Common myeloid progenitor, CD34-positive (primary cell): ENCODE measurements at regions not wholly inside any gene's neighbourhood (a gene's known extent, or its start where the extent isn't known, plus 50 kb on each side); places are given as distances from the start of the nearest gene placed in this dataset.
"Not testable (repeated sequence)": the region's sequence is repeated elsewhere in the genome, so short reads cannot be mapped to it uniquely, and the experiment has no call there.

Experiments
- CTCF ChIA-PET: fragments of 350-600 bp; sonication (Branson Sonifier 250); formaldehyde crosslinking; loops from one replicate; lab custom pipeline; 2021; ENCODE audit warnings: antibody characterized with exemption; lab: Charles Lee
- POLR2A ChIA-PET: fragments of 350-600 bp; sonication (Branson Sonifier 250); formaldehyde crosslinking; loops from one replicate; lab custom pipeline; 2021; ENCODE audit warnings: antibody characterized with exemption; lab: Charles Lee
- DNase-seq, 3 donors: peaks; one replicate each; pipeline versions ENCODE4 v3.0.0 to v3.0.0-alpha.2; 2013
- H3K27ac ChIP-seq, 2 experiments: 1 replicate in 1 of 2; 2 replicates in 1 of 2; pipeline ENCODE4 v1.7.0; 2013; ENCODE audit warnings: inconsistent platforms in 2 of 2, low read length in 2 of 2, mild to moderate bottlenecking in 2 of 2, low read depth in 1 of 2, moderate library complexity in 1 of 2; ENCODE audit not compliant: severe bottlenecking in 2 of 2, insufficient read depth in 1 of 2, poor library complexity in 1 of 2
- H3K27me3 ChIP-seq, 5 experiments: replicated peaks in 2 of 5; 1 replicate in 3 of 5; 2 replicates in 2 of 5; pipeline versions ENCODE4 v1.6.1 to v1.7.0; 2013; ENCODE audit warnings: low read length in 4 of 5, mild to moderate bottlenecking in 2 of 5, moderate library complexity in 2 of 5, inconsistent platforms in 1 of 5; ENCODE audit not compliant: insufficient read depth in 5 of 5, control insufficient read depth in 4 of 5
- H3K36me3 ChIP-seq, 4 experiments: 1 replicate in 2 of 4; 2 replicates in 2 of 4; pipeline versions ENCODE4 v1.6.1 to v1.7.0; 2013; ENCODE audit warnings: low read length in 3 of 4, control low read depth in 1 of 4, mild to moderate bottlenecking in 1 of 4; ENCODE audit not compliant: control insufficient read depth in 4 of 4, insufficient read depth in 4 of 4
- H3K4me1 ChIP-seq, 4 experiments: 1 replicate in 3 of 4; 2 replicates in 1 of 4; pipeline versions ENCODE4 v1.6.1 to v1.7.1; 2013; ENCODE audit warnings: low read length in 3 of 4, mild to moderate bottlenecking in 3 of 4, control low read depth in 1 of 4, inconsistent platforms in 1 of 4, moderate library complexity in 1 of 4; ENCODE audit not compliant: control insufficient read depth in 4 of 4, insufficient read depth in 4 of 4; ENCODE audit errors: control extremely low read depth in 1 of 4
- H3K4me3 ChIP-seq, 7 experiments: 1 replicate in 4 of 7; 2 replicates in 3 of 7; pipeline versions ENCODE4 v1.5.1 to v1.7.0; 2013; ENCODE audit warnings: mild to moderate bottlenecking in 7 of 7, low read length in 6 of 7, moderate library complexity in 6 of 7, inconsistent platforms in 2 of 7, low read depth in 2 of 7, control low read depth in 1 of 7; ENCODE audit not compliant: insufficient read depth in 4 of 7, control insufficient read depth in 1 of 7; ENCODE audit errors: extremely low read depth in 1 of 7
- H3K9me3 ChIP-seq, 5 experiments: 1 replicate in 4 of 5; 2 replicates in 1 of 5; pipeline versions ENCODE4 v1.6.1 to v1.7.1; 2013; ENCODE audit warnings: low read length in 4 of 5, mild to moderate bottlenecking in 2 of 5, inconsistent platforms in 1 of 5, low read depth in 1 of 5, moderate library complexity in 1 of 5; ENCODE audit not compliant: control insufficient read depth in 4 of 5, insufficient read depth in 2 of 5; ENCODE audit errors: control extremely low read depth in 1 of 5
- WGBS: methylation state at CpG from one replicate; pipeline ENCODE4 v1.1.5; 2013; ENCODE audit not compliant: insufficient coverage; 5-methylcytosine and 5-hydroxymethylcytosine counted together

GRCh38 chr2:89756616-89757015 is 1065.1 kb downstream of the RPIA start:
- H3K27ac ChIP-seq, H3K9me3 ChIP-seq, DNase-seq, POLR2A ChIA-PET, H3K27me3 ChIP-seq, CTCF ChIA-PET, H3K4me1 ChIP-seq, H3K36me3 ChIP-seq, H3K4me3 ChIP-seq: not testable (repeated sequence)
- WGBS: no CpG with 5 or more reads among the region's 2 CpGs

DNA sequence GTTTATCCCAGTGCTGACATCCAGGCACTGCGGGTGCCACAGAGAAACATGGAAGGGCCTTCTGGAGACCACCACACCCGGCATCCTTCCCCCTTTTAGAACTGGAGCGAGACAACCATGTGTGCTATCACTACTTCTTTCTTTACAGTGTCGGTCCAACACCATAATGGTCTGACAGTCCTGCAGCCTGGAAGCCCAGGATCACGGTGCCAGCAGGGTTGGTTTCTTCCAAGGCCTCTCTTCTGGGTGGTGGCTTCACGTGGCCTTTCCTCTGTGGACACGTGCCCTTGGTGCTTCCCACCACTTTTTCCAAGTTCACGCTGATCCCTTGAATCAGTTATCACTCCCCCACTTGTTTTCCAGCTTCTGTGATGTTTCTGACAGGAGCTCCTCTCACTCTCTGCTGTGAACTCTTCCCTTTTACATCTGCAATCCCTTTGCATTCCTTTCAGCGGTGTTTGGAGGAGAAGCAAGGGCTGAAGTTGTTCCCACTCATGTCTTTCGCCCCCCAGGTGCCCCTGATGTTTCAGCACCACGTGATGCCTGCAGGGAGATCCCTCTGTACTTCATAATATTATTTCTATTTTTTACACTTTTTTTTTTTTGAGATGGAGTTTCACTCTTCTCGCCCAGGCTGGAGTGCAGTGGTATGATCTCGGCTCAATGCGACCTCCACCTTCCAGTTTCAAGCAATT is 1067.0 kb downstream of the RPIA start:
- H3K4me1 ChIP-seq, DNase-seq, H3K4me3 ChIP-seq, CTCF ChIA-PET, H3K9me3 ChIP-seq, H3K36me3 ChIP-seq, POLR2A ChIA-PET, H3K27me3 ChIP-seq, H3K27ac ChIP-seq: not testable (repeated sequence)
- 70% methylated on average over 11 of the region's 14 CpGs for WGBS

- POLR2A ChIA-PET, H3K27ac ChIP-seq, H3K4me1 ChIP-seq, DNase-seq, H3K36me3 ChIP-seq, H3K27me3 ChIP-seq, H3K4me3 ChIP-seq, CTCF ChIA-PET: not testable (repeated sequence)
- 86% methylated on average over 4 of the region's 6 CpGs for WGBS
- H3K9me3 ChIP-seq: peaks cover 0 to 14% (median 0%) of the 10 kb centered on the region in 5 experiments
Measured at GRCh38 chr2:89760762-89761161, 1069.3 kb downstream of the RPIA start.

GRCh38 chr2:89761171-89761570 is 1069.7 kb downstream of the RPIA start:
- CTCF ChIA-PET, DNase-seq, H3K4me1 ChIP-seq, POLR2A ChIA-PET, H3K27ac ChIP-seq, H3K36me3 ChIP-seq, H3K4me3 ChIP-seq: not testable (repeated sequence)
- Histone ChIP-seq H3K27me3 (peaks cover 0 to 13% (median 0%) of the 10 kb centered on the region in 5 experiments), H3K9me3 (peaks cover 0 to 14% (median 0%) of the 10 kb centered on the region in 5 experiments)
- 63% methylated on average over 2 of the region's 2 CpGs for WGBS

- H3K4me1 ChIP-seq, H3K27ac ChIP-seq, DNase-seq, H3K4me3 ChIP-seq, POLR2A ChIA-PET, CTCF ChIA-PET, H3K36me3 ChIP-seq: not testable (repeated sequence)
- peaks cover 0 to 20% (median 4%) of the 10 kb centered on the region in 5 experiments for H3K27me3 ChIP-seq
- H3K9me3 ChIP-seq: peaks cover 0 to 14% (median 0%) of the 10 kb centered on the region in 5 experiments
- 90% methylated on average over 4 of the region's 4 CpGs for WGBS
Measured at GRCh38 chr2:89761863-89762262, 1070.4 kb downstream of the RPIA start.

GRCh38 chr2:89762461-89763253 is 1071.2 kb downstream of the RPIA start:
- CTCF ChIA-PET, DNase-seq: not testable (repeated sequence)

GRCh38 chr2:89763254-89763580 is 1071.7 kb downstream of the RPIA start:
- Histone ChIP-seq H3K4me3 (no peak overlapping the region), H3K36me3 (no peaks in the 10 kb centered on the region), H3K4me1 (peaks cover 0 to 3% (median 2%) of the 10 kb centered on the region in 4 experiments), H3K27me3 (peaks cover 0 to 34% (median 8%) of the 10 kb centered on the region in 5 experiments), H3K9me3 (peaks cover 0 to 14% (median 0%) of the 10 kb centered on the region in 5 experiments), H3K27ac (no peak overlapping the region)
- WGBS: 80% methylated on average over 17 of the region's 17 CpGs
- DNase-seq: no peak
- ChIA-PET POLR2A (no interaction called here), CTCF (no interaction called here)

More at GRCh38 chr2:89762461-89763253, 1071.2 kb downstream of the RPIA start:
- H3K27ac ChIP-seq, POLR2A ChIA-PET, H3K36me3 ChIP-seq, H3K4me3 ChIP-seq, H3K4me1 ChIP-seq: not testable (repeated sequence)
- peaks cover 0 to 14% (median 0%) of the 10 kb centered on the region in 5 experiments for H3K9me3 ChIP-seq
- peaks cover 0 to 28% (median 8%) of the 10 kb centered on the region in 5 experiments for H3K27me3 ChIP-seq
- 90% methylated on average over 13 of the region's 13 CpGs for WGBS
